Esophagus muscularis mucosa (tissue), 4 donors: ENCODE measurements at regions not wholly inside any gene's neighbourhood (a gene's known extent, or its start where the extent isn't known, plus 50 kb on each side); places are given as distances from the start of the nearest gene placed in this dataset.

ENCODE experiments used
- DNase-seq: peaks from one replicate; pipeline ENCODE4 v3.0.0-alpha.2; 2017; ENCODE audit errors: extremely low spot score
- H3K27ac ChIP-seq, 4 donors: fragments of 200-600 bp; sonication (generic); replicated peaks in 1 of 4; 1 replicate in 3 of 4; 2 replicates in 1 of 4; pipeline ENCODE4 v1.5.1; 2016 to 2019; ENCODE audit warnings: mild to moderate bottlenecking in 1 of 4
- H3K27me3 ChIP-seq, 4 donors: fragments of 200-600 bp; sonication (generic); one replicate each; pipeline versions ENCODE4 v1.5.1 to v1.6.0; 2016 to 2019
- H3K36me3 ChIP-seq, 4 donors: fragments of 200-600 bp; sonication (generic); one replicate each; pipeline ENCODE4 v1.5.1; 2016 to 2019
- H3K4me1 ChIP-seq, 4 donors: fragments of 200-600 bp; sonication (generic); one replicate each; pipeline ENCODE4 v1.5.1; 2016 to 2019
- H3K4me3 ChIP-seq, 4 donors: fragments of 200-600 bp; sonication (generic); 1 replicate in 2 of 4; 2 replicates in 2 of 4; pipeline ENCODE4 v1.5.1; 2016 to 2019; ENCODE audit warnings: mild to moderate bottlenecking in 4 of 4, moderate library complexity in 1 of 4
- H3K9me3 ChIP-seq, 4 donors: fragments of 200-600 bp; sonication (generic); 1 replicate in 3 of 4; 2 replicates in 1 of 4; pipeline ENCODE4 v1.5.1; 2016 to 2019
- EP300 ChIP-seq: sonication (generic); formaldehyde crosslinking; IDR thresholded peaks from one replicate; pipeline ENCODE4 v1.6.1; 2017; ENCODE audit warnings: antibody characterized with exemption
- POLR2A ChIP-seq: fragments of 450-650 bp; IDR thresholded peaks from one replicate; pipeline ENCODE4 v1.6.1; 2017; ENCODE audit warnings: antibody characterized with exemption, moderate library complexity, mild to moderate bottlenecking, low read depth
- POLR2AphosphoS5 ChIP-seq, 2 donors: sonication (generic); formaldehyde crosslinking; IDR thresholded peaks; one replicate each; pipeline ENCODE4 v1.6.1; 2017; ENCODE audit warnings: antibody characterized with exemption in 2 of 2
- WGBS: methylation state at CpG from one replicate; pipeline ENCODE4 v1.1.5; 2018; 5-methylcytosine and 5-hydroxymethylcytosine counted together
- intact Hi-C: fragments of 100-400 bp; cut with DNase I; formaldehyde crosslinking; loops from one replicate; pipeline ENCODE4 v1.15.1; 2023
- TF ChIP-seq, protein P1 (sequence below), 3 experiments: fragments of 200-600 bp in 2 of 3; fragments of 450-650 bp in 1 of 3; sonication (generic) in 2 of 3; IDR thresholded peaks; one replicate each; pipeline ENCODE4 v1.5.1; 2017 to 2019; ENCODE audit warnings: antibody characterized with exemption in 3 of 3, mild to moderate bottlenecking in 2 of 3, moderate library complexity in 1 of 3

DNA sequence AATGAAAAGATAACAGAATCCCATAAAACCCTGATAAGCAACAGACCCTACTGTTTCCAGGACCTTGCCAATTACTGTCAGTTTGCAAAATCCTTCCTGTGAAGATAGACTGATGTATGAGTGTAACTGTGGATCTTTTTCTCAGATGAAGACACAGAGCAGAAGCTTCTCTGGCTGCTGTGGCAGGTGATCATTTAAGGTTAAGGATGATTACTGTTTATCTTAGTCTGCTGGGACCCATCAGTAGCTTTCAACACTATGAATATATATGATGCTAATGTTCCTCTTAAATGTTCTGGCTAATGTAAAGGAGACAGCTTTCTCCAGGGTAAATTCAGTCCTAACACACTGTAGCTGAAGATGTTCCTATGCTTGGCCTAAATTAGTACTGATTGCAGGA, 56.0 kb upstream of the CTTNBP2 start:
- no peaks in the 10 kb centered on the region for H3K36me3 ChIP-seq
- H3K4me1 ChIP-seq = no peaks in the 10 kb centered on the region
- no peak for DNase-seq
- intact Hi-C loops = no loop called here
- no peak overlapping the region for H3K27ac ChIP-seq
- no peak overlapping the region for H3K4me3 ChIP-seq
- no peaks in the 10 kb centered on the region for H3K27me3 ChIP-seq
- TF ChIP-seq, protein P1, sequence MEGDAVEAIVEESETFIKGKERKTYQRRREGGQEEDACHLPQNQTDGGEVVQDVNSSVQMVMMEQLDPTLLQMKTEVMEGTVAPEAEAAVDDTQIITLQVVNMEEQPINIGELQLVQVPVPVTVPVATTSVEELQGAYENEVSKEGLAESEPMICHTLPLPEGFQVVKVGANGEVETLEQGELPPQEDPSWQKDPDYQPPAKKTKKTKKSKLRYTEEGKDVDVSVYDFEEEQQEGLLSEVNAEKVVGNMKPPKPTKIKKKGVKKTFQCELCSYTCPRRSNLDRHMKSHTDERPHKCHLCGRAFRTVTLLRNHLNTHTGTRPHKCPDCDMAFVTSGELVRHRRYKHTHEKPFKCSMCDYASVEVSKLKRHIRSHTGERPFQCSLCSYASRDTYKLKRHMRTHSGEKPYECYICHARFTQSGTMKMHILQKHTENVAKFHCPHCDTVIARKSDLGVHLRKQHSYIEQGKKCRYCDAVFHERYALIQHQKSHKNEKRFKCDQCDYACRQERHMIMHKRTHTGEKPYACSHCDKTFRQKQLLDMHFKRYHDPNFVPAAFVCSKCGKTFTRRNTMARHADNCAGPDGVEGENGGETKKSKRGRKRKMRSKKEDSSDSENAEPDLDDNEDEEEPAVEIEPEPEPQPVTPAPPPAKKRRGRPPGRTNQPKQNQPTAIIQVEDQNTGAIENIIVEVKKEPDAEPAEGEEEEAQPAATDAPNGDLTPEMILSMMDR (IDR thresholded peaks at IDR 0.05) = no peak
- TF ChIP-seq EP300 (no peak), POLR2A (no peak), POLR2AphosphoS5 (IDR thresholded peaks at IDR 0.05) (no peak)
- H3K9me3 ChIP-seq = peaks cover 0 to 12% (median 8%) of the 10 kb centered on the region in 4 donors

DNA sequence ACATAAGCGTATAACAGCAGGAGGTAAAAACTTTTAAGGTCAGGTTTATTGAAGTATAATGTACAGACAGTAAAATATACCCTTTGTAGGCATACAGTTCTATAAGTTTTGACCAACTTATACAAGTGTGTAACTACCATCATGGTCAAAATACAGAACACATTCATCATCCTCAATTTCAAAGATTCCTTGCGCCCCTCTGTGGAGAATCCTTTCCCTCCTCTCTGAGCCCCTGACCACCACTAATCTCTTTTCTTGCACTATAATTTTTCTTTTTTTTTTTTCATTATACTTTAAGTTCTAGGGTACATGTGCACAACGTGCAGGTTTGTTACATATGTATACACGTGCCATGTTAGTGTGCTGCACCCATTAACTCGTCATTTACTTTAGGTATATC, 58.1 kb upstream of the CTTNBP2 start:
- no peaks in the 10 kb centered on the region for H3K27me3 ChIP-seq
- DNase-seq = no peak
- intact Hi-C loops = no loop called here
- peaks cover 0 to 12% (median 8%) of the 10 kb centered on the region in 4 donors for H3K9me3 ChIP-seq
- H3K36me3 ChIP-seq = no peaks in the 10 kb centered on the region
- no peak overlapping the region for H3K27ac ChIP-seq
- H3K4me1 ChIP-seq = no peaks in the 10 kb centered on the region
- 82% methylated on average over 5 of the region's 5 CpGs for WGBS
- TF ChIP-seq POLR2AphosphoS5 (IDR thresholded peaks at IDR 0.05) = no peak
- TF ChIP-seq POLR2A = no peak
- TF ChIP-seq, protein P1 (IDR thresholded peaks at IDR 0.05) = no peak
- TF ChIP-seq EP300 = no peak
- H3K4me3 ChIP-seq = no peak overlapping the region

DNA sequence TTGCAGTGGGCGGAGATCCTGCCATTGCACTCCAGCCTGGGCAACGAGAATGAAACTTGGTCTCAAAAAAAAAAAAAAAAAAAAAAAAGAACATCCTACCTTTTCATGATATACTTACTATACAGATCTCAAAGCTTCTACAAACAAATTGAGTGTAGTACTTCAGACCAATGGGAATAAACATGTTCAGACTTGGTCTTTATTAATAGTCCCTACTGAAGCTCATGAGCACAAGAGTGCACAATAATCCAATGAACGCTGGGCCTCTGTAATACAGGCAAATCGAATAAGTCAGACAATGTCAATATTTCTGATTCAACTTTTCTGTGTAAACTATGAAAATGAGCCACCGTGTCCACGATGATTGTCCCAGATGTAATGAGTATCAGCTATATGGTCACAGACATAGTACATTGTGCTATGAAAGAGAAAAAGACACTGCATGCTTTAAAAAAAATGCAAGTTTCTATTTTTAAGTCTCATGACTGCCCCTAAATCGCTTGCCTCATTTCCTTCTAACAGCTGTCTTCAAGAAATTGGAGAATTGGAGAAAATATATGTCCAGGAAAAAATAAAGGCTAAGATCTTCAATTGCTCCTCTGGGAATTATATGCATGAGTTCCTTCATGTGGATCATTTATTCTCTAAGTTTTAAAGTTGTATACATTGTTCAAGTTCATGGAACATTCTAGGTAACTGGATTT, 64.0 kb upstream of the CTTNBP2 start:
- H3K27ac ChIP-seq = no peak overlapping the region
- TF ChIP-seq, protein P1 (IDR thresholded peaks at IDR 0.05) = no peak
- TF ChIP-seq POLR2AphosphoS5 (IDR thresholded peaks at IDR 0.05) (no peak), POLR2A (no peak), EP300 (no peak)
- intact Hi-C loops = no loop called here
- H3K4me3 ChIP-seq = no peak overlapping the region
- WGBS = 76% methylated on average over 7 of the region's 7 CpGs
- no peak for DNase-seq
- no peaks in the 10 kb centered on the region for H3K27me3 ChIP-seq
- H3K36me3 ChIP-seq = no peaks in the 10 kb centered on the region
- H3K9me3 ChIP-seq = peaks cover 0 to 15% (median 8%) of the 10 kb centered on the region in 4 donors
- no peaks in the 10 kb centered on the region for H3K4me1 ChIP-seq

GRCh38 chr7:117937753-117938483, 64.7 kb upstream of the CTTNBP2 start:
- Histone ChIP-seq H3K4me1 (no peaks in the 10 kb centered on the region), H3K9me3 (peaks cover 0 to 15% (median 3%) of the 10 kb centered on the region in 4 donors), H3K4me3 (no peak overlapping the region), H3K27me3 (no peaks in the 10 kb centered on the region), H3K36me3 (no peaks in the 10 kb centered on the region), H3K27ac (no peak overlapping the region)
- TF ChIP-seq EP300 = no peak
- TF ChIP-seq, protein P1 (IDR thresholded peaks at IDR 0.05) = no peak
- no peak for TF ChIP-seq POLR2AphosphoS5 (IDR thresholded peaks at IDR 0.05)
- TF ChIP-seq POLR2A = no peak
- intact Hi-C loops = no loop called here
- no peak for DNase-seq
- WGBS = 80% methylated on average over 2 of the region's 2 CpGs
